Mucosa of descending colon (tissue), 3 donors: ENCODE measurements at regions not wholly inside any gene's neighbourhood (a gene's known extent, or its start where the extent isn't known, plus 50 kb on each side); places are given as distances from the start of the nearest gene placed in this dataset.

Source experiments
- ATAC-seq: fragments of 200-7000 bp; cut with Tn5 transposase; one replicate; pipeline ENCODE4 v1.9.1; 2020; ENCODE audit warnings: mild to moderate bottlenecking, moderate library complexity
- DNase-seq, 3 donors: peaks; one replicate each; pipeline ENCODE4 v3.0.0-alpha.2; 2020
- H3K36me3 ChIP-seq: fragments of 200-600 bp; one replicate; pipeline ENCODE4 v1.8.0; 2021; ENCODE audit warnings: low read depth, mild to moderate bottlenecking
- H3K4me1 ChIP-seq: fragments of 200-600 bp; one replicate; pipeline ENCODE4 v1.8.0; 2021; ENCODE audit warnings: low read depth, mild to moderate bottlenecking
- H3K4me3 ChIP-seq: fragments of 200-600 bp; one replicate; pipeline ENCODE4 v1.8.0; 2021; ENCODE audit warnings: mild to moderate bottlenecking
- H3K9me3 ChIP-seq: fragments of 200-600 bp; one replicate; pipeline ENCODE4 v1.8.0; 2021; ENCODE audit warnings: mild to moderate bottlenecking
- CTCF ChIP-seq: fragments of 200-600 bp; IDR thresholded peaks from one replicate; pipeline ENCODE4 v1.8.0; 2022; ENCODE audit warnings: antibody characterized with exemption, mild to moderate bottlenecking
- intact Hi-C, 2 donors: fragments of 100-400 bp; cut with DNase I in 1 of 2; cut with micrococcal nuclease in 1 of 2; formaldehyde crosslinking; loops; one replicate each; pipeline versions ENCODE4 v1.11.0 to v1.11.1; 2022; cut with DNase I, micrococcal nuclease
- donor health status: DM: no; HTN: no; CAD: no; lungs with moderate emphysema.
- donor health status: DM: no; HTN: no; CAD: no.
- donor health status: DM: no; HTN: yes; CAD: no.

DNA sequence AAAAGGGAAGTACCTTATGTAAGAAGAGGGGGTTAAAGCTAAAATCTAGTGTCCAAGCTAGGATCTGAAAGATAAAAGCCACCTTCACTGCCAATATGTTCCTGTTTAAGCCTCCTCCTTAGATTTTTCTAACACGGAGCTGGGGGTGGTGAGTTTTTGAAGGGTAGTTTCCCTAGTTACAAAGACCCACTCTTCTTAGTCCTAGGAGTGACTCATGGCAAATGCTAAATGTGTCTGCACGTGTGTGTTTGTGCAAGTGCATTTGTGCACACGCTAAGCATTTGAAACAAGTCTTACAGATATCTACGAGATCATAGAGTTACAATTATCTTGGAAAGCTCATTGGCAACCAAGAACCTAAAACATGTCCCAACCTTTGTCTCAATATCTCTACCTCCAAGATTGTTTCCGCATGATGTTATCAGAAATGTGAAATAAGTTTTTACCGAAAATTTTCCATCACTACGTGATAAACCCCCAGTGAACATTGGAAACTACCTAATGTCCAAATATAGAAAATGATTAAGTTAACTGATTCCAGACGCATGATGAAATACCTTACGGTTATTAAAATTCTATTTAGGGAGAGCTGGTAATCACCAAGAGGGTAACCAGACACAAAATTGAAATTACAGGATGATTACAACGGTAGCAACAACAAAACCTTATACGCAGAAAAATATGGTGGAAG is 78.0 kb upstream of the HRH2 start:
- DNase-seq (no peak), ATAC-seq (no peak)
- H3K4me3 ChIP-seq = no peak overlapping the region
- no peaks in the 10 kb centered on the region for H3K36me3 ChIP-seq
- intact Hi-C loops = no loop called here
- TF ChIP-seq CTCF = no peak
- no peaks in the 10 kb centered on the region for H3K4me1 ChIP-seq
- H3K9me3 ChIP-seq = no peaks in the 10 kb centered on the region

- no peak for DNase-seq
- ATAC-seq = no peak
- TF ChIP-seq CTCF = no peak
- intact Hi-C loops = no loop called here
- H3K9me3 ChIP-seq = no peaks in the 10 kb centered on the region
- H3K36me3 ChIP-seq = no peaks in the 10 kb centered on the region
- H3K4me1 ChIP-seq = no peaks in the 10 kb centered on the region
- no peak overlapping the region for H3K4me3 ChIP-seq
Observed at GRCh38 chr5:175582697-175583096, 75.2 kb upstream of the HRH2 start.

DNA sequence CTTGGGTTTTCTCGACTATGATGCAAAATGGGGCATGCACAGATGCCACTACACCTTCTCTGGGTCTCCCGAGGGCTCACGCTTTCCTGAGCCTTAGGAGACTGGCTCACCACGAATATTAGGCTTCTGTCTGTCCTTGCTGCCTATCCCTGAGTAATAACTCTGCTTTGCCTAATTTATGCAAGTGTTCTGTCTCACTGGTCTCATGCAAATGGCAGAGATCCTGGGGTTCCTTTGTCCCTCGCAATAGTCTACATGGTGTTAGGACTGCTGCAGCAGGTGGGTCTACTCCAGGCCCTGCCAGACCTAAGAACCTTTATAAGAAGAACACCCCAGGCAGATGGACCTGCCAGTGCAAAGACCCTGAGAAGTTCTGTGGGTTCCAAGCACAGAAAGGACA is 72.3 kb upstream of the HRH2 start:
- no peaks in the 10 kb centered on the region for H3K4me1 ChIP-seq
- DNase-seq (no peak), ATAC-seq (no peak)
- no peaks in the 10 kb centered on the region for H3K36me3 ChIP-seq
- TF ChIP-seq CTCF = no peak
- no peak overlapping the region for H3K4me3 ChIP-seq
- H3K9me3 ChIP-seq = no peaks in the 10 kb centered on the region
- intact Hi-C loops = no loop called here

- Histone ChIP-seq H3K4me3 (no peak overlapping the region), H3K9me3 (no peaks in the 10 kb centered on the region), H3K4me1 (no peaks in the 10 kb centered on the region), H3K36me3 (no peaks in the 10 kb centered on the region)
- intact Hi-C loops = no loop called here
- ATAC-seq (no peak), DNase-seq (no peak)
- TF ChIP-seq CTCF = no peak
Observed at GRCh38 chr5:175588709-175589429, 69.0 kb upstream of the HRH2 start.

- ATAC-seq (no peak), DNase-seq (no peak)
- no peaks in the 10 kb centered on the region for H3K4me1 ChIP-seq
- no peak for TF ChIP-seq CTCF
- no peaks in the 10 kb centered on the region for H3K36me3 ChIP-seq
- intact Hi-C loops = no loop called here
- no peaks in the 10 kb centered on the region for H3K9me3 ChIP-seq
- no peak overlapping the region for H3K4me3 ChIP-seq
Observed at GRCh38 chr5:175589714-175590113, 68.2 kb upstream of the HRH2 start.
